Prostate gland (tissue), 2 donors: ENCODE measurements at regions not wholly inside any gene's neighbourhood (a gene's known extent, or its start where the extent isn't known, plus 50 kb on each side); places are given as distances from the start of the nearest gene placed in this dataset.

ENCODE experiments used
- DNase-seq: peaks from one replicate; pipeline ENCODE4 v3.0.0-alpha.2; 2019; ENCODE audit warnings: low spot score
- H3K27ac ChIP-seq, 2 donors: fragments of 200-600 bp; sonication (generic); 2 replicates each; pipeline ENCODE4 v1.5.1; 2017 to 2019
- H3K27me3 ChIP-seq: fragments of 200-600 bp; sonication (generic); replicated peaks from 2 replicates; pipeline ENCODE4 v1.5.1; 2019; ENCODE audit not compliant: insufficient read depth
- H3K36me3 ChIP-seq, 2 donors: fragments of 200-600 bp; sonication (generic); 1 replicate in 1 of 2; 2 replicates in 1 of 2; pipeline versions ENCODE4 v1.5.1 to v1.8.1; 2017 to 2019
- H3K4me1 ChIP-seq: fragments of 200-600 bp; sonication (generic); replicated peaks from 2 replicates; pipeline ENCODE4 v1.5.1; 2019
- H3K4me3 ChIP-seq, 2 donors: fragments of 200-600 bp; sonication (generic); 2 replicates each; pipeline ENCODE4 v1.5.1; 2017 to 2019
- H3K9me3 ChIP-seq: fragments of 200-600 bp; sonication (generic); 2 replicates; pipeline ENCODE4 v1.5.1; 2017
- CTCF ChIP-seq, 4 experiments: fragments of 200-600 bp in 2 of 4; fragments of 450-650 bp in 2 of 4; sonication (generic) in 2 of 4; IDR thresholded peaks; 1 replicate in 3 of 4; 2 replicates in 1 of 4; pipeline ENCODE4 v1.5.1; 2016 to 2019; ENCODE audit warnings: antibody characterized with exemption in 4 of 4, mild to moderate bottlenecking in 2 of 4, moderate library complexity in 2 of 4
- POLR2A ChIP-seq: fragments of 450-650 bp; IDR thresholded peaks from one replicate; pipeline ENCODE4 v1.6.1; 2016; ENCODE audit warnings: antibody characterized with exemption, mild to moderate bottlenecking
- POLR2AphosphoS5 ChIP-seq: sonication (generic); formaldehyde crosslinking; IDR thresholded peaks from one replicate; pipeline ENCODE4 v1.6.1; 2017; ENCODE audit warnings: antibody characterized with exemption
- WGBS: methylation state at CpG from one replicate; pipeline ENCODE4 v1.1.5; 2018; 5-methylcytosine and 5-hydroxymethylcytosine counted together
- intact Hi-C: fragments of 100-400 bp; cut with DNase I; formaldehyde crosslinking; loops from one replicate; pipeline ENCODE4 v1.14.2; 2022

DNA sequence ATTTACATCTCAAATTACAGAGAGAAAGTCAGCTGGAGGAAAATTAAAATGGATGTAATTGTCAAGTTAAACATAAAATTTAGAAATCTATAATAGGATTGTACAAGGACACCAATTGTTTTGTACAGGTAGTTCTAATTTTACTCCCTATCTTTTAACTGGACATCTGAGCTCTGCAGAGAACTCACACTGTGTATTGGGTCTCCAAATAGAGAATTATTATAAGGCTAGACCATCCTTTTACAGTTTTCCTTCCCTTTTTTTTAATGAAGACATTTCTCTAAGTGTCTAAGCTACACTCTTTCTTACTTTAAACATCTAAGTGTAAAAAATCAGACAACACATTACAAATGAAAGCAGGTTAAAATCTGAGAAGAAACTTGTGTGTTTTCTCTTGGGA lies 78.4 kb upstream of the GC start:
- no peaks in the 10 kb centered on the region for H3K27me3 ChIP-seq
- no peaks in the 10 kb centered on the region for H3K36me3 ChIP-seq
- no peak for TF ChIP-seq POLR2AphosphoS5
- no peak for DNase-seq
- H3K4me1 ChIP-seq: no peaks in the 10 kb centered on the region
- H3K9me3 ChIP-seq: no peaks in the 10 kb centered on the region
- no peak overlapping the region for H3K27ac ChIP-seq
- no peak overlapping the region for H3K4me3 ChIP-seq
- intact Hi-C loops: no loop called here

- TF ChIP-seq POLR2A: no peak
- TF ChIP-seq CTCF (IDR thresholded peaks at IDR 0.05): no peak
- no peak for TF ChIP-seq POLR2AphosphoS5
- DNase-seq: no peak
- Histone ChIP-seq H3K27me3 (no peaks in the 10 kb centered on the region), H3K4me1 (no peaks in the 10 kb centered on the region), H3K4me3 (no peak overlapping the region), H3K27ac (no peak overlapping the region), H3K9me3 (no peaks in the 10 kb centered on the region), H3K36me3 (no peaks in the 10 kb centered on the region)
- intact Hi-C loops: no loop called here
- 100% methylated on average over 3 of the region's 3 CpGs for WGBS
These were observed 79.6 kb upstream of the GC start for GRCh38 chr4:71863457-71863856.

- Histone ChIP-seq H3K36me3 (no peaks in the 10 kb centered on the region), H3K9me3 (no peaks in the 10 kb centered on the region), H3K4me3 (no peak overlapping the region), H3K27ac (no peak overlapping the region), H3K27me3 (no peaks in the 10 kb centered on the region), H3K4me1 (no peaks in the 10 kb centered on the region)
- WGBS: 62% methylated on average over 2 of the region's 2 CpGs
- DNase-seq: no peak
- intact Hi-C loops: no loop called here
- TF ChIP-seq POLR2A: no peak
- no peak for TF ChIP-seq POLR2AphosphoS5
- TF ChIP-seq CTCF (IDR thresholded peaks at IDR 0.05): no peak
These were observed 80.5 kb upstream of the GC start for GRCh38 chr4:71864380-71864779.

DNA sequence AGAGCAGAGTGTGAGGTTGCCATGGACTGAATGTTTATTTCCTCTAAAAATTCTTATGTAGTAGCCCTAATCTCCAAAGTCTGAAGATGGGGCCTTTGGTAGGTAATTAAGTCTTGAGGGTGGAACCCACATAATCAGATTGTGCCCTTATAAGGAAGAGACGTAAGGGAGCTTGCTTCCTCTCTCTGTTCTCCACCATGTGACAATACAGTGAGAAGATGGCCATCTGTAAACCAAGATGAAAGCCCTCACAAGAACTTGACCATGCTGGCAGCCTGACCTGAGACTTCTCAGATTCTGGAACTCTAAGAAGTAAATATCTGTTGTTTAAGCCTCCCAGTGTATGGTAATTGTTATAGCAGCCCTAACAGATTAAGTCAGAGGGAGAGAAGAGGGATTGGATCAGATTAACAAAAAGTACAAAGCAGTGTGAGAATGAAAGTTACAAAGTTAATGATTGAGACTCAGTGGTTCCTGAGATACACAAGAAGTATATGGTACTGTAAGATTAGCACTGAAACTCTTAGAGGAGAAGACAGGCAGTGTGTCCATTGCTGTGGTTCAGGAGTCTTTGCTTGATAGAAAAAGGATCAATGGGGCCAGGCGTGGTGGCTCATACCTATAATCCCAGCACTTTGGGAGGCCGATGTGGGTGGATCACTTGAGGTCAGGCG lies 82.5 kb upstream of the GC start:
- TF ChIP-seq POLR2AphosphoS5 (no peak), POLR2A (no peak), CTCF (IDR thresholded peaks at IDR 0.05) (no peak)
- intact Hi-C loops: no loop called here
- no peaks in the 10 kb centered on the region for H3K36me3 ChIP-seq
- WGBS: 82% methylated on average over 4 of the region's 4 CpGs
- H3K9me3 ChIP-seq: no peaks in the 10 kb centered on the region
- no peak overlapping the region for H3K27ac ChIP-seq
- no peak overlapping the region for H3K4me3 ChIP-seq
- no peaks in the 10 kb centered on the region for H3K27me3 ChIP-seq
- H3K4me1 ChIP-seq: no peaks in the 10 kb centered on the region
- DNase-seq: no peak

DNA sequence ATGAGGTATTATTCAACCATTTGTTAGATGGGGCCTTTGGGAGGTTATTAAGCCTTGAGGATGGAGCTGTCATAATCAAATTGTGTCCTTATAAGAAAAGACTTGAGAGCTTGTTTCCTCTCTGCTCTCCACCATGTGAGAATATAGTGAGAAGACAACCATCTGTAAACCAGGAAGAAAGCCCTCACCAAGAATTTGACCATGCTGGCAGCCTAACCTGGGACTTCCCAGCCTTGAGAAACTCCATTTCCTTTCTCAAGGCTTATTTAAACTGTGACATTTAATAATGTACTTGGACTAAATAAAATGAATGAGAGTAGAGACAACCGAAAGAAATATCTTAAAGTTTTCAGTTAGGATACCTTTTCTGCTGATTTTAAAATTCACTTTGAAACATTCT lies 83.7 kb upstream of the GC start:
- Histone ChIP-seq H3K4me1 (no peaks in the 10 kb centered on the region), H3K36me3 (no peaks in the 10 kb centered on the region), H3K27ac (no peak overlapping the region), H3K27me3 (no peaks in the 10 kb centered on the region), H3K9me3 (no peaks in the 10 kb centered on the region), H3K4me3 (no peak overlapping the region)
- DNase-seq: no peak
- WGBS: 69% methylated on average over 1 of the region's 1 CpG
- TF ChIP-seq POLR2A: no peak
- no peak for TF ChIP-seq CTCF (IDR thresholded peaks at IDR 0.05)
- TF ChIP-seq POLR2AphosphoS5: no peak
- intact Hi-C loops: no loop called here
